ENCODE measurements at regions not wholly inside any gene's neighbourhood (a gene's known extent, or its start where the extent isn't known, plus 50 kb on each side); places are given as distances from the start of the nearest gene placed in this dataset.

GRCh38 chr22:27347951-27348350, 453.6 kb downstream of the MN1 start:
- TF ChIP-seq CTCF (IDR thresholded peaks at IDR 0.05; ENCODE audit: low read depth, low read length) (no peak), MAX (IDR thresholded peaks at IDR 0.05; ENCODE audit: low read depth, low read length) (no peak), POLR2A (IDR thresholded peaks at IDR 0.05; ENCODE audit: extremely low read depth, insufficient read length) (no peak)

Data from NB4 (cell line).